ENCODE measurements at regions not wholly inside any gene's neighbourhood (a gene's known extent, or its start where the extent isn't known, plus 50 kb on each side); places are given as distances from the start of the nearest gene placed in this dataset.
A peak's percentile ranks its signal among the peaks of the same experiment; 100 is the strongest.

GRCh38 chr11:45043755-45044475, 93.2 kb upstream of the TP53I11 start:
- no peaks in the 10 kb centered on the region for H3K36me3 ChIP-seq
- DNase-seq, result no peak
- H3K4me3 ChIP-seq, result no peak overlapping the region
- in situ Hi-C loops (cut with MboI; ENCODE audit: low pct_ligation_motif_present in 1 of 4, low pct_unique_long_range_greater_than_20kb in 1 of 4, low sequenced_read_pairs in 3 of 4) (no loop called here), intact Hi-C loops (cut with DNase I; ENCODE audit: low total_unique reads) (no loop called here)
- H3K9me3 ChIP-seq, result no peaks in the 10 kb centered on the region
- H3K4me1 ChIP-seq, result peaks cover 0 to 5% (median 0%) of the 10 kb centered on the region in 4 donors
- TF ChIP-seq EP300 (IDR thresholded peaks at IDR 0.05; ENCODE audit: low read depth), result no peak
- TF ChIP-seq POLR2AphosphoS5 (IDR thresholded peaks at IDR 0.05), result no peak
- TF ChIP-seq CTCF (IDR thresholded peaks at IDR 0.05), result no peak
- no peak for TF ChIP-seq POLR2A (IDR thresholded peaks at IDR 0.05)
- H3K27ac ChIP-seq, result no peak overlapping the region
- 79 to 93% methylated on average over 3 to 12 of the region's 12 CpGs for WGBS, 2 donors (ENCODE audit: low coverage in 1 of 2)
- H3K27me3 ChIP-seq, result no peaks in the 10 kb centered on the region

GRCh38 chr11:45045683-45046471, 95.2 kb upstream of the TP53I11 start:
- TF ChIP-seq CTCF (IDR thresholded peaks at IDR 0.05) (no peak), POLR2A (IDR thresholded peaks at IDR 0.05) (no peak), POLR2AphosphoS5 (IDR thresholded peaks at IDR 0.05) (peak in 1 of 3 donors; percentile 30), EP300 (IDR thresholded peaks at IDR 0.05; ENCODE audit: low read depth) (no peak)
- in situ Hi-C loops (cut with MboI; ENCODE audit: low pct_ligation_motif_present in 1 of 4, low pct_unique_long_range_greater_than_20kb in 1 of 4, low sequenced_read_pairs in 3 of 4), result no loop called here
- Histone ChIP-seq H3K4me1 (peaks cover 0 to 5% (median 0%) of the 10 kb centered on the region in 4 donors), H3K4me3 (no peak overlapping the region), H3K9me3 (no peaks in the 10 kb centered on the region), H3K36me3 (no peaks in the 10 kb centered on the region), H3K27me3 (no peaks in the 10 kb centered on the region), H3K27ac (peak overlapping the region; percentile 33 to 59 (median 38))
- intact Hi-C loops (cut with DNase I; ENCODE audit: low total_unique reads), result no loop called here
- peak; percentile 28 for DNase-seq
- WGBS, 2 donors (ENCODE audit: low coverage in 1 of 2), result 59 to 75% methylated on average over 4 to 19 of the region's 19 CpGs

- DNase-seq, result no peak
- intact Hi-C loops (cut with DNase I; ENCODE audit: low total_unique reads), result no loop called here
- H3K9me3 ChIP-seq, result no peaks in the 10 kb centered on the region
- TF ChIP-seq CTCF (IDR thresholded peaks at IDR 0.05) (no peak), POLR2A (IDR thresholded peaks at IDR 0.05) (no peak), EP300 (IDR thresholded peaks at IDR 0.05; ENCODE audit: low read depth) (no peak), POLR2AphosphoS5 (IDR thresholded peaks at IDR 0.05) (no peak)
- H3K27ac ChIP-seq, result no peak overlapping the region
- WGBS, 2 donors (ENCODE audit: low coverage in 1 of 2), result 50 to 92% methylated on average over 1 to 7 of the region's 7 CpGs
- in situ Hi-C loops (cut with MboI; ENCODE audit: low pct_ligation_motif_present in 1 of 4, low pct_unique_long_range_greater_than_20kb in 1 of 4, low sequenced_read_pairs in 3 of 4), result no loop called here
- H3K4me3 ChIP-seq, result no peak overlapping the region
- peaks cover 0 to 5% (median 0%) of the 10 kb centered on the region in 4 donors for H3K4me1 ChIP-seq
- no peaks in the 10 kb centered on the region for H3K27me3 ChIP-seq
- H3K36me3 ChIP-seq, result no peaks in the 10 kb centered on the region
These were observed 97.7 kb upstream of the TP53I11 start for GRCh38 chr11:45048313-45048841.
